SK-N-SH treated with all-trans-retinoic acid at 6 μM for 48 hours (cell line): ENCODE measurements at regions not wholly inside any gene's neighbourhood (a gene's known extent, or its start where the extent isn't known, plus 50 kb on each side); places are given as distances from the start of the nearest gene placed in this dataset.
"Not testable (repeated sequence)": the region's sequence is repeated elsewhere in the genome, so short reads cannot be mapped to it uniquely, and the experiment has no call there.

Experiments
- ATAC-seq: fragments of 200-7000 bp; cut with Tn5 transposase; 3 replicates; pipeline ENCODE4 v1.9.1; 2020; ENCODE audit warnings: mild to moderate bottlenecking, moderate library complexity
- ARNTL ChIP-seq: fragments of 450-650 bp; formaldehyde crosslinking; IDR thresholded peaks from 2 replicates; pipeline ENCODE4 v1.5.0; 2020; ENCODE audit warnings: low read depth, mild to moderate bottlenecking, moderate library complexity, borderline replicate concordance
- BACH2 ChIP-seq: fragments of 250-450 bp; sonication (Bioruptor Pico); IDR thresholded peaks from 2 replicates; pipeline ENCODE4 v1.9.0; 2021; ENCODE audit warnings: mild to moderate bottlenecking, borderline replicate concordance
- CSDC2 ChIP-seq: fragments of 250-450 bp; sonication (Bioruptor Pico); IDR thresholded peaks from 2 replicates; pipeline ENCODE4 v1.5.0; 2020; ENCODE audit warnings: mild to moderate bottlenecking, moderate library complexity
- ESRRG ChIP-seq: fragments of 250-450 bp; sonication (Bioruptor Pico); IDR thresholded peaks from 2 replicates; pipeline ENCODE4 v1.6.1; 2021; ENCODE audit warnings: mild to moderate bottlenecking
- GLIS3 ChIP-seq: fragments of 250-450 bp; sonication (Bioruptor Pico); IDR thresholded peaks from 2 replicates; pipeline ENCODE4 v1.5.0; 2020; ENCODE audit warnings: mild to moderate bottlenecking, moderate library complexity
- ISL1 ChIP-seq: fragments of 250-450 bp; sonication (Bioruptor Pico); IDR thresholded peaks from 2 replicates; pipeline ENCODE4 v2.1.2; 2022; ENCODE audit warnings: mild to moderate bottlenecking, moderate library complexity
- PPARA ChIP-seq: fragments of 250-450 bp; sonication (Bioruptor Pico); IDR thresholded peaks from 2 replicates; pipeline ENCODE4 v1.5.0; 2020; ENCODE audit warnings: mild to moderate bottlenecking, borderline replicate concordance
- RARB ChIP-seq: fragments of 250-450 bp; sonication (Bioruptor Pico); IDR thresholded peaks from 2 replicates; pipeline ENCODE4 v1.8.0; 2021; ENCODE audit warnings: mild to moderate bottlenecking, moderate library complexity
- SNAI2 ChIP-seq: fragments of 250-450 bp; sonication (Bioruptor Pico); IDR thresholded peaks from 2 replicates; pipeline ENCODE4 v1.5.0; 2020; ENCODE audit warnings: mild to moderate bottlenecking, moderate library complexity
- TCF4 ChIP-seq: fragments of 250-450 bp; sonication (Bioruptor Pico); IDR thresholded peaks from 2 replicates; pipeline ENCODE4 v1.8.0; 2021; ENCODE audit warnings: mild to moderate bottlenecking, moderate library complexity, borderline replicate concordance
- TOX ChIP-seq: fragments of 250-450 bp; sonication (Bioruptor Pico); IDR thresholded peaks from 2 replicates; pipeline ENCODE4 v1.8.0; 2021; ENCODE audit warnings: mild to moderate bottlenecking, moderate library complexity, borderline replicate concordance
- ZC3H10 ChIP-seq: fragments of 250-450 bp; sonication (Bioruptor Pico); IDR thresholded peaks from 2 replicates; pipeline ENCODE4 v1.5.1; 2021; ENCODE audit warnings: mild to moderate bottlenecking, moderate library complexity
- ZFP3 ChIP-seq: fragments of 250-450 bp; sonication (Bioruptor Pico); IDR thresholded peaks from 2 replicates; pipeline ENCODE4 v1.5.0; 2020; ENCODE audit warnings: mild to moderate bottlenecking, moderate library complexity
- ZNF565 ChIP-seq: fragments of 450-650 bp; formaldehyde crosslinking; conservative IDR thresholded peaks from 2 replicates; pipeline ENCODE4 v1.5.0; 2020; ENCODE audit warnings: low read depth, mild to moderate bottlenecking, moderate library complexity
- ZNF70 ChIP-seq: fragments of 450-650 bp; formaldehyde crosslinking; IDR thresholded peaks from 2 replicates; pipeline ENCODE4 v1.5.0; 2020; ENCODE audit warnings: mild to moderate bottlenecking, moderate library complexity
- ZNF8 ChIP-seq: fragments of 450-650 bp; formaldehyde crosslinking; IDR thresholded peaks from 2 replicates; pipeline ENCODE4 v1.5.0; 2020; ENCODE audit warnings: mild to moderate bottlenecking, moderate library complexity
- TF ChIP-seq, protein P1 (sequence below): fragments of 250-450 bp; sonication (Bioruptor Pico); IDR thresholded peaks from 2 replicates; pipeline ENCODE4 v1.8.0; 2021; ENCODE audit warnings: low read depth, mild to moderate bottlenecking, moderate library complexity, borderline replicate concordance
- TF ChIP-seq, protein P2 (sequence below): fragments of 250-450 bp; sonication (Bioruptor Pico); IDR thresholded peaks from 2 replicates; pipeline ENCODE4 v1.8.0; 2020; ENCODE audit warnings: mild to moderate bottlenecking, moderate library complexity, borderline replicate concordance
- TF ChIP-seq, protein P3 (sequence below): fragments of 250-450 bp; sonication (Bioruptor Pico); IDR thresholded peaks from 2 replicates; pipeline ENCODE4 v1.5.1; 2021; ENCODE audit warnings: mild to moderate bottlenecking, moderate library complexity
- TF ChIP-seq, protein P4 (sequence below): fragments of 250-450 bp; sonication (Bioruptor Pico); IDR thresholded peaks from 2 replicates; pipeline ENCODE4 v1.5.0; 2020; ENCODE audit warnings: mild to moderate bottlenecking, moderate library complexity

DNA sequence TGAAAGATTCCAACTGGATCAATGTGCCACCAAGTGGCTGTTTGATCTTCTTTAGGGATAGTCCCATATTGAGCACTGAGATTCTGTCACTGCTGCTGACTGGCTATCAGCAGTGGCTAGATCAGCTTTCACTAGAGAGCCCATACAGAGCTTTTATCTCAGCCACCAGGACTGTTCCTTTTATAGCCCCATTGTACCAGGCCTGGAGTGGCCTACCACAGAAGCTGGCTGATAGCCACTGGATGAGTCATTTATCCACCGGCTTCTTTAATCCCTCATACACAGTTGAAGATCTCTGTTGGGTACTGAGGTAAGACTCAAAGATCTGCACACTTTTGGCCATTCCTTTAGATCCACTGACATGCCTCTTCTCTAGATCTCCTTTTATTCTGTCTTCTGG, 1101.1 kb downstream of the SORCS3 start:
- no peak for ATAC-seq
- TF ChIP-seq PPARA (CRISPR knock-in tag) (no peak), ZFP3 (CRISPR knock-in tag) (no peak), SNAI2 (CRISPR knock-in tag) (no peak), ZC3H10 (CRISPR knock-in tag) (no peak), TOX (CRISPR knock-in tag) (no peak)
- TF ChIP-seq, protein P1, sequence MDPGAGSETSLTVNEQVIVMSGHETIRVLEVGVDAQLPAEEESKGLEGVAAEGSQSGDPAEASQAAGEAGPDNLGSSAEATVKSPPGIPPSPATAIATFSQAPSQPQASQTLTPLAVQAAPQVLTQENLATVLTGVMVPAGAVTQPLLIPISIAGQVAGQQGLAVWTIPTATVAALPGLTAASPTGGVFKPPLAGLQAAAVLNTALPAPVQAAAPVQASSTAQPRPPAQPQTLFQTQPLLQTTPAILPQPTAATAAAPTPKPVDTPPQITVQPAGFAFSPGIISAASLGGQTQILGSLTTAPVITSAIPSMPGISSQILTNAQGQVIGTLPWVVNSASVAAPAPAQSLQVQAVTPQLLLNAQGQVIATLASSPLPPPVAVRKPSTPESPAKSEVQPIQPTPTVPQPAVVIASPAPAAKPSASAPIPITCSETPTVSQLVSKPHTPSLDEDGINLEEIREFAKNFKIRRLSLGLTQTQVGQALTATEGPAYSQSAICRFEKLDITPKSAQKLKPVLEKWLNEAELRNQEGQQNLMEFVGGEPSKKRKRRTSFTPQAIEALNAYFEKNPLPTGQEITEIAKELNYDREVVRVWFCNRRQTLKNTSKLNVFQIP, result no peak

DNA sequence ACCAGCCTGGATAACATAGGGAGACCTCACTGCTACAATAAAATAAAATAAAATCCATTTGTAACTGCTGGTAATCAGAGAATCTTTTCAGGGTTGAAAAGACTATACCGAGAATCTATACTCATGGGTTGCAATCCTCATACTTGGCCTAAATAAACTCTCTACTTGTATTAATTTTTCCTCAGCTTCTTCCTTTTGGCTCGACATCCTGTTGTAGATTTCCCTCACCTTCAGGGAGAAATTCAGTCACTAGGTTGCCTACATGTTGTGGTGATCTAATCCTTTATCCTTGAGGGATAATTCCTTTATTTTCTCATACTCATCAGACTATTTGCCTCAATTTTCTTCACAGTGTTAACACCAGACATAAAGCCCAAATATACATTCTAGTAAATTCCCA, 1093.4 kb downstream of the SORCS3 start:
- TF ChIP-seq ZFP3 (CRISPR knock-in tag), result no peak
- no peak for TF ChIP-seq GLIS3 (CRISPR knock-in tag)
- no peak for TF ChIP-seq ARNTL (CRISPR knock-in tag)
- TF ChIP-seq SNAI2 (CRISPR knock-in tag), result no peak
- no peak for TF ChIP-seq RARB (CRISPR knock-in tag)
- no peak for TF ChIP-seq ESRRG (CRISPR knock-in tag)
- no peak for TF ChIP-seq PPARA (CRISPR knock-in tag)
- TF ChIP-seq, protein P2, sequence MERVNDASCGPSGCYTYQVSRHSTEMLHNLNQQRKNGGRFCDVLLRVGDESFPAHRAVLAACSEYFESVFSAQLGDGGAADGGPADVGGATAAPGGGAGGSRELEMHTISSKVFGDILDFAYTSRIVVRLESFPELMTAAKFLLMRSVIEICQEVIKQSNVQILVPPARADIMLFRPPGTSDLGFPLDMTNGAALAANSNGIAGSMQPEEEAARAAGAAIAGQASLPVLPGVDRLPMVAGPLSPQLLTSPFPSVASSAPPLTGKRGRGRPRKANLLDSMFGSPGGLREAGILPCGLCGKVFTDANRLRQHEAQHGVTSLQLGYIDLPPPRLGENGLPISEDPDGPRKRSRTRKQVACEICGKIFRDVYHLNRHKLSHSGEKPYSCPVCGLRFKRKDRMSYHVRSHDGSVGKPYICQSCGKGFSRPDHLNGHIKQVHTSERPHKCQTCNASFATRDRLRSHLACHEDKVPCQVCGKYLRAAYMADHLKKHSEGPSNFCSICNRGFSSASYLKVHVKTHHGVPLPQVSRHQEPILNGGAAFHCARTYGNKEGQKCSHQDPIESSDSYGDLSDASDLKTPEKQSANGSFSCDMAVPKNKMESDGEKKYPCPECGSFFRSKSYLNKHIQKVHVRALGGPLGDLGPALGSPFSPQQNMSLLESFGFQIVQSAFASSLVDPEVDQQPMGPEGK (CRISPR knock-in tag), result no peak
- TF ChIP-seq, protein P1, result no peak
- TF ChIP-seq ZC3H10 (CRISPR knock-in tag), result no peak
- TF ChIP-seq, protein P3, sequence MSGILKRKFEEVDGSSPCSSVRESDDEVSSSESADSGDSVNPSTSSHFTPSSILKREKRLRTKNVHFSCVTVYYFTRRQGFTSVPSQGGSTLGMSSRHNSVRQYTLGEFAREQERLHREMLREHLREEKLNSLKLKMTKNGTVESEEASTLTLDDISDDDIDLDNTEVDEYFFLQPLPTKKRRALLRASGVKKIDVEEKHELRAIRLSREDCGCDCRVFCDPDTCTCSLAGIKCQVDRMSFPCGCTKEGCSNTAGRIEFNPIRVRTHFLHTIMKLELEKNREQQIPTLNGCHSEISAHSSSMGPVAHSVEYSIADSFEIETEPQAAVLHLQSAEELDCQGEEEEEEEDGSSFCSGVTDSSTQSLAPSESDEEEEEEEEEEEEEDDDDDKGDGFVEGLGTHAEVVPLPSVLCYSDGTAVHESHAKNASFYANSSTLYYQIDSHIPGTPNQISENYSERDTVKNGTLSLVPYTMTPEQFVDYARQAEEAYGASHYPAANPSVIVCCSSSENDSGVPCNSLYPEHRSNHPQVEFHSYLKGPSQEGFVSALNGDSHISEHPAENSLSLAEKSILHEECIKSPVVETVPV (CRISPR knock-in tag), result no peak
- TF ChIP-seq ZNF8, result no peak
- no peak for ATAC-seq

DNA sequence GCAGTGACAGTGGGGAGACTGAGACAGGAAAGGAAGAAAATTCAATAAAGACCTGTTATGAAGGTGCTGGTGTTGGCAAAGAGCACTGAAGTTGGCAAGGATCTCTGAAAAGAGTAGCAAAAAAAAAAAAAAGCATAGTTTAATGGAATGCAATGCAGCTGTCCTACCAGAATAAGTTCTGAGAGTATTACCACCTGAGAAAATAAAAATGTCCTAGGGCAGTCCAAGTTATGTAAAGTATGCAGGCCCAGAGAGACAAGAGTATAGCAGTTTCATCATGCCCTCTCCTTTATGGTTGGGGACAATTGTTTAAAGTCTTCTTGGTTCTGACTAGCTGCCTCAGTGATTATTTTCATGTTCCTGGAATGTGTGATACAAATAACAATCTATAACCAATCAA, 1092.8 kb downstream of the SORCS3 start:
- no peak for ATAC-seq

DNA sequence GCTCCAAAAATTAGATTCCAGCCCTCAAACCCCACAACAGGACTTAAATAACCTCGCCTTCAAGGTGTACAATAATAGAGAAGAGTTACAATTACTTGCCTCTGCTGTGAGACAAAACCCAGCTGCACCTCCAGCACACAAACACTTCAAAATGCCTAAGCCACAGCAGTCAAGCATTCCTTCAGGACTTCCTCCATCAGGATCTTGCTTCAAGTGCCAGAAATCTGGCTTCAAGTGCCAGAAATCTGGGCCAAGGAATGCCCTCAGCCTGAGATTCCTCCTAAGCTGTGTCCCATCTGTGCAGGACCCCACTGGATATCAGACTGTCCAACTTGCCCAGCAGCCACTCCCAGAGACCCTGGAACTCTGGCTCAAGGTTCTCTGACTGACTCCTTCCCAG, 1088.3 kb downstream of the SORCS3 start:
- TF ChIP-seq ZNF70 (CRISPR knock-in tag), result no peak
- no peak for TF ChIP-seq TCF4
- no peak for TF ChIP-seq ZNF8
- TF ChIP-seq, protein P3 (CRISPR knock-in tag), result no peak
- ATAC-seq, result no peak

More for the DNA sequence above, 1092.8 kb downstream of the SORCS3 start:
- TF ChIP-seq ARNTL (CRISPR knock-in tag) (no peak), TOX (CRISPR knock-in tag) (no peak), BACH2 (CRISPR knock-in tag) (no peak)

DNA sequence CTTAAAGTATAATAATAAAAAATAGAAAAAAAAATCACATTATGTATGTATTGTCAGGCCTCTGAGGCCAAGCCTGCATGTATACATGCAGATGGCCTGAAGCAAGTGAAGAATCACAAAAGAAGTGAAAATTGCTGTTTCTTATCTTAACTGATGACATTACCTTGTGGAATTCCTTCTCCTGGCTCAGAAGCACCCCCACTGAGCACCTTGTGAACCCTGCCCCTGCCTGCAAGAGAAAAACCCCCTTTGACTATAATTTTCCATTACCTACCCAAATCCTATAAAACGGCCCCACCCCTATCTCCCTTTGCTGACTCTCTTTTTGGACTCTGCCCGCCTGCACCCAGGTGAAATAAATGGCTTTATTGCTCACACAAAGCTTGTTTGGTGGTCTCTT, 1086.5 kb downstream of the SORCS3 start:
- not testable (repeated sequence) for ATAC-seq

DNA sequence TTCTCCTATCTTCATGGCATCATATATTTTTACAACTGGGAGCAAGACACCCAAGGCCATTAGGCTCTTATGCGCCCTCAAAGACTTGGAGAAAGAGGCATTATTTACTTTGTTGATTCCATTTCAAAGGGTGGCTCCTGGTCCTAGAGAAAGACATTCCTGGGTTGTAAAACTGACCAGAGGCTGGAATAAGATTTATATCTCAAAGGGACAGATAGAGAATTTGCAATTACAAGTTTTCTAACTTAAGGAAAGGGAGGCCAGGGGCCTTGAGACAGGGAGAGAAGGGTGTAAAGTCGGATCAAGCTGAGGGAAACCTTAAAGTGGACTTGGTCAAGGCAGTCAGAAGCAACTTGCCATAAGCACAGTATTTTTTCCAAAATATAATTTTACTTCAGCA, 1086.0 kb downstream of the SORCS3 start:
- no peak for ATAC-seq
- TF ChIP-seq ZNF565 (CRISPR knock-in tag), result no peak
- no peak for TF ChIP-seq CSDC2 (CRISPR knock-in tag)
- no peak for TF ChIP-seq SNAI2 (CRISPR knock-in tag)
- no peak for TF ChIP-seq BACH2 (CRISPR knock-in tag)
- no peak for TF ChIP-seq PPARA (CRISPR knock-in tag)
- TF ChIP-seq, protein P4, sequence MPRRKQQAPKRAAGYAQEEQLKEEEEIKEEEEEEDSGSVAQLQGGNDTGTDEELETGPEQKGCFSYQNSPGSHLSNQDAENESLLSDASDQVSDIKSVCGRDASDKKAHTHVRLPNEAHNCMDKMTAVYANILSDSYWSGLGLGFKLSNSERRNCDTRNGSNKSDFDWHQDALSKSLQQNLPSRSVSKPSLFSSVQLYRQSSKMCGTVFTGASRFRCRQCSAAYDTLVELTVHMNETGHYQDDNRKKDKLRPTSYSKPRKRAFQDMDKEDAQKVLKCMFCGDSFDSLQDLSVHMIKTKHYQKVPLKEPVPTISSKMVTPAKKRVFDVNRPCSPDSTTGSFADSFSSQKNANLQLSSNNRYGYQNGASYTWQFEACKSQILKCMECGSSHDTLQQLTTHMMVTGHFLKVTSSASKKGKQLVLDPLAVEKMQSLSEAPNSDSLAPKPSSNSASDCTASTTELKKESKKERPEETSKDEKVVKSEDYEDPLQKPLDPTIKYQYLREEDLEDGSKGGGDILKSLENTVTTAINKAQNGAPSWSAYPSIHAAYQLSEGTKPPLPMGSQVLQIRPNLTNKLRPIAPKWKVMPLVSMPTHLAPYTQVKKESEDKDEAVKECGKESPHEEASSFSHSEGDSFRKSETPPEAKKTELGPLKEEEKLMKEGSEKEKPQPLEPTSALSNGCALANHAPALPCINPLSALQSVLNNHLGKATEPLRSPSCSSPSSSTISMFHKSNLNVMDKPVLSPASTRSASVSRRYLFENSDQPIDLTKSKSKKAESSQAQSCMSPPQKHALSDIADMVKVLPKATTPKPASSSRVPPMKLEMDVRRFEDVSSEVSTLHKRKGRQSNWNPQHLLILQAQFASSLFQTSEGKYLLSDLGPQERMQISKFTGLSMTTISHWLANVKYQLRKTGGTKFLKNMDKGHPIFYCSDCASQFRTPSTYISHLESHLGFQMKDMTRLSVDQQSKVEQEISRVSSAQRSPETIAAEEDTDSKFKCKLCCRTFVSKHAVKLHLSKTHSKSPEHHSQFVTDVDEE, result no peak
- TF ChIP-seq, protein P3 (CRISPR knock-in tag), result no peak
- TF ChIP-seq ISL1 (CRISPR knock-in tag), result no peak
- TF ChIP-seq ZFP3 (CRISPR knock-in tag), result no peak
- TF ChIP-seq ZC3H10 (CRISPR knock-in tag), result no peak
- no peak for TF ChIP-seq ZNF70 (CRISPR knock-in tag)
